ENCODE measurements at regions not wholly inside any gene's neighbourhood (a gene's known extent, or its start where the extent isn't known, plus 50 kb on each side); places are given as distances from the start of the nearest gene placed in this dataset.
A peak's percentile ranks its signal among the peaks of the same experiment; 100 is the strongest.

DNA sequence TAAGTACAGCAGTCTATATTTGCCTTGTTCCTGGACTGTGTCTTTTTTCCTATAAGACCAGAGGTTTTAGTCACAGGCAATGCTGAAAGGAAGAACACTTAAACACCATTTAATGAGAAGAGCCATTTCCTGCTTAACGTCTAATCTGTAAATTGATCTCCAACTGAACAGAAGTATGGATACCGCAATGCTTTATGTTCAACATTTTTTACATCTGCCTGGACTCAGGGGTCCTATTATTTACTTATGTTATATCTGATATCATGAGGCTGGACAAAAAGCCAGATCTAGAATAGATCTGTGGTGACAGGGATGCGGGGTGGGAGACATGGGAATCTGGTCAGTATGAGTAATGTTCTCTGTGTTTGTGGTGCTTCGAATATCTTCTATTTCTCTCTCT is 334.6 kb upstream of the MPDZ start:
- H3K27me3 ChIP-seq (replicated peaks; ENCODE audit: insufficient read depth), result no peaks in the 10 kb centered on the region
- no peak for ATAC-seq (ENCODE audit: insufficient number of reproducible peaks, low FRiP score, low read depth)
- DNase-seq (ENCODE audit: low spot score), result no peak
- no peak overlapping the region for H3K27ac ChIP-seq
- peaks cover 6 to 17% of the 10 kb centered on the region in 2 donors for H3K4me1 ChIP-seq (ENCODE audit: control insufficient read depth in 1 of 2, low read depth in 2 of 2)
- no peak overlapping the region for H3K4me3 ChIP-seq
- H3K36me3 ChIP-seq, result no peaks in the 10 kb centered on the region
- H3K9me3 ChIP-seq, result no peaks in the 10 kb centered on the region
- TF ChIP-seq, protein P1, sequence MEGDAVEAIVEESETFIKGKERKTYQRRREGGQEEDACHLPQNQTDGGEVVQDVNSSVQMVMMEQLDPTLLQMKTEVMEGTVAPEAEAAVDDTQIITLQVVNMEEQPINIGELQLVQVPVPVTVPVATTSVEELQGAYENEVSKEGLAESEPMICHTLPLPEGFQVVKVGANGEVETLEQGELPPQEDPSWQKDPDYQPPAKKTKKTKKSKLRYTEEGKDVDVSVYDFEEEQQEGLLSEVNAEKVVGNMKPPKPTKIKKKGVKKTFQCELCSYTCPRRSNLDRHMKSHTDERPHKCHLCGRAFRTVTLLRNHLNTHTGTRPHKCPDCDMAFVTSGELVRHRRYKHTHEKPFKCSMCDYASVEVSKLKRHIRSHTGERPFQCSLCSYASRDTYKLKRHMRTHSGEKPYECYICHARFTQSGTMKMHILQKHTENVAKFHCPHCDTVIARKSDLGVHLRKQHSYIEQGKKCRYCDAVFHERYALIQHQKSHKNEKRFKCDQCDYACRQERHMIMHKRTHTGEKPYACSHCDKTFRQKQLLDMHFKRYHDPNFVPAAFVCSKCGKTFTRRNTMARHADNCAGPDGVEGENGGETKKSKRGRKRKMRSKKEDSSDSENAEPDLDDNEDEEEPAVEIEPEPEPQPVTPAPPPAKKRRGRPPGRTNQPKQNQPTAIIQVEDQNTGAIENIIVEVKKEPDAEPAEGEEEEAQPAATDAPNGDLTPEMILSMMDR (IDR thresholded peaks at IDR 0.05), result no peak

- no peak for ATAC-seq (ENCODE audit: insufficient number of reproducible peaks, low FRiP score, low read depth)
- Histone ChIP-seq H3K27me3 (replicated peaks; ENCODE audit: insufficient read depth) (no peaks in the 10 kb centered on the region), H3K27ac (no peak overlapping the region), H3K4me1 (ENCODE audit: control insufficient read depth in 1 of 2, low read depth in 2 of 2) (peaks cover 8 to 20% of the 10 kb centered on the region in 2 donors), H3K4me3 (no peak overlapping the region), H3K9me3 (no peaks in the 10 kb centered on the region), H3K36me3 (no peaks in the 10 kb centered on the region)
- TF ChIP-seq, protein P1 (IDR thresholded peaks at IDR 0.05), result no peak
- no peak for DNase-seq (ENCODE audit: low spot score)
Measured at GRCh38 chr9:13613296-13613695, 333.8 kb upstream of the MPDZ start.

DNA sequence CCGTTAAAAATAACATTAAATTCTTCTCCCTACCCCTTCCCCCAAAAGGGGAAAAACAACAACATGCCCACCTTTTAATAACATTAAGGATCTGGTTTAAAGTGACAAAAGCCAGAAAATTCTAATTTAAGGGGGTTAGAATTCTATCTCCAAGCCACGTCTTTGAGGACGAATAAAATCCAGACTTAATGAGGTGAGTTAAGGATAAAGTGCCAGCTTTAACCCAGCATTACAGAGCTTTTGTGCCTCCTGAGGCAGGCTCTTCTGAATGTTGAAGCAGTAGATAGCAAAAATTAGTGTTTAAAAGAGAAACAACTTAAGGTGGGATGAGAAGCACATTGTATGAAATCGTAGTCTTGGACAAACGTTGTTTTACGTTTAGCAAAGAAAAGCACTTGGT is 329.0 kb upstream of the MPDZ start:
- TF ChIP-seq, protein P1 (IDR thresholded peaks at IDR 0.05), result no peak
- no peaks in the 10 kb centered on the region for H3K27me3 ChIP-seq (replicated peaks; ENCODE audit: insufficient read depth)
- ATAC-seq (ENCODE audit: insufficient number of reproducible peaks, low FRiP score, low read depth) (no peak), DNase-seq (ENCODE audit: low spot score) (no peak)
- H3K4me3 ChIP-seq, result peak overlapping the region; percentile 55
- H3K27ac ChIP-seq, result peak overlapping the region; percentile 59 to 68
- H3K36me3 ChIP-seq, result no peaks in the 10 kb centered on the region
- H3K4me1 ChIP-seq (ENCODE audit: control insufficient read depth in 1 of 2, low read depth in 2 of 2), result peaks cover 16 to 32% of the 10 kb centered on the region in 2 donors
- no peaks in the 10 kb centered on the region for H3K9me3 ChIP-seq

DNA sequence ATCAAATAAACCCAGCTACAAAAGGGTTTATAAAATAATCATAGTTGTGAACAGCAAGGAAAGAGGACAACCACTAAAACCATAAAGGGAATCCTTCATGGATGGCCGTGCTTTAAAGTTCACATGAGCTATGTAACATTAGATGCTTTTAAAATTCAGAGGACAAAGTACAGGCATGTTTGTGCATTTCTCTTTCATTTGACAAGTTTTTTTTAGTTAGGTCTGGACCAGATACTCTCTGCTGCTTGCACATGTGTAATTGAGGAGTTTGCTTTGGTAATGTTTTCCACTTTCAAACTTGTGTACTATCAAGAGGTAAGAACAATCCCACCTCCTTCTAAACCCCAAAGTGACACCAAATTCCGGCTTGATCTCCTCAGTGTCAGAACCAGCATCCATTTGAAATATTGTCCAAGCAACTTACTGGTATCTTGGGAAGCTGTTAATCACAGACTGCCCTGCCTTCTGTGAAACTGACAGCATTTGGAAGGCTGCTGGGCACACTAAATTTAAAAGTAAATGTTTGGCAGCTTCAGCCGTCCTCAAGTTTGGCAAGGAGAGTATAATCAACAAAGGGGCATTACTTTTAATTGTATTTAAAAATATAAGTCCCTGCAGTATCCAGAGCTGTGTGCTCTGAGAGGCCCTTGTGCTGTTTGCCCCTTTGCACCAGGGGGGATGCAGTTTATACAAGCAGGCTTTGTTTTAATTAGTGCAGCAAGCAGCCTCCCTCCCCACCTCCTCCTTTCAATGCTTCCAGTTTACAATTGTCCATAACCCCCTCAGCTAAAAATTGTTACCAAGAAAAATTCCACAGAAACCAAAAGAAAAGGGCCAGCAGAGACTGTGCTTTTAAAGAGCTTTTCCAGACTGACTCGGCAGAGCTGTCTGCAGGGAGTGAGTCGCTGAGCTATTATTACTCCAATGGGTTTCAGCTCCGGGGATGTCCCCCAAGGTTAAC is 328.3 kb upstream of the MPDZ start:
- H3K27ac ChIP-seq, result peak overlapping the region; percentile 59 to 68
- no peaks in the 10 kb centered on the region for H3K27me3 ChIP-seq (replicated peaks; ENCODE audit: insufficient read depth)
- TF ChIP-seq, protein P1 (IDR thresholded peaks at IDR 0.05), result no peak
- peak overlapping the region; percentile 55 for H3K4me3 ChIP-seq
- ATAC-seq (ENCODE audit: insufficient number of reproducible peaks, low FRiP score, low read depth) (no peak), DNase-seq (ENCODE audit: low spot score) (no peak)
- H3K36me3 ChIP-seq, result no peaks in the 10 kb centered on the region
- peaks cover 16 to 32% of the 10 kb centered on the region in 2 donors for H3K4me1 ChIP-seq (ENCODE audit: control insufficient read depth in 1 of 2, low read depth in 2 of 2)
- no peaks in the 10 kb centered on the region for H3K9me3 ChIP-seq

DNA sequence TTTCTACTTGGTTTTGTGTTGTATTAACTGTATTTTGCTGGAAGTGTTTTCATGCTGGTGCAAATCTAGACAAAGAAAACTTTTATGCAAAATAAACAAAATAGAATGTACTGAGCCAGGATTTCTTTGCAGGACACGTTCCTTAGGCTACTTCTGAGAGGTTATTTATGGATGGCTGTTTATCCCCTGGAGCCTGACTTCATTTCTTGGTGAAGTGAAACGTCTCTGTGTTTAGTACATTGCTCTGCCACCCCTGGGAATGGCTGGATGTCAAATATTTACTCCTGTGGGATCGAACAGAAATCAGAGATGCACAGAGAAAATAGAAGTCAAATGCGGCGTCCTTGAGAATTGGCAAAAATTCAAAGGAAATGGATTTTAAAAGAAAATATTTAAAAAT is 327.1 kb upstream of the MPDZ start:
- H3K4me1 ChIP-seq (ENCODE audit: control insufficient read depth in 1 of 2, low read depth in 2 of 2), result peaks cover 16 to 32% of the 10 kb centered on the region in 2 donors

More for the DNA sequence above, 327.1 kb upstream of the MPDZ start:
- peak overlapping the region; percentile 35 for H3K4me3 ChIP-seq
- DNase-seq (ENCODE audit: low spot score) (no peak), ATAC-seq (ENCODE audit: insufficient number of reproducible peaks, low FRiP score, low read depth) (no peak)
- H3K9me3 ChIP-seq, result no peaks in the 10 kb centered on the region
- no peaks in the 10 kb centered on the region for H3K36me3 ChIP-seq
- peak overlapping the region in 1 of 2 donors; percentile 59 for H3K27ac ChIP-seq
- H3K27me3 ChIP-seq (replicated peaks; ENCODE audit: insufficient read depth), result no peaks in the 10 kb centered on the region
- TF ChIP-seq, protein P1 (IDR thresholded peaks at IDR 0.05), result no peak

All from thoracic aorta (tissue), 2 donors.